DMS79 treated with DMSO at 0.1 percent for 48 hours (cell line): ENCODE measurements at regions not wholly inside any gene's neighbourhood (a gene's known extent, or its start where the extent isn't known, plus 50 kb on each side); places are given as distances from the start of the nearest gene placed in this dataset.
"Not testable (repeated sequence)": the region's sequence is repeated elsewhere in the genome, so short reads cannot be mapped to it uniquely, and the experiment has no call there.

Experiments
- DNase-seq: peaks from one replicate; lab custom pipeline; 2025; lab: John Stamatoyannopoulos, UW

- no peak for DNase-seq
Observed at GRCh38 chr18:76018210-76018609, 476.8 kb downstream of the ZNF516 start.

- DNase-seq, result no peak
Observed at GRCh38 chr18:76013057-76013456, 482.0 kb downstream of the ZNF516 start.

GRCh38 chr18:76005632-76006208 is 489.3 kb downstream of the ZNF516 start:
- no peak for DNase-seq

GRCh38 chr18:75987913-75988312 is 507.1 kb downstream of the ZNF516 start:
- not testable (repeated sequence) for DNase-seq

GRCh38 chr18:75984853-75985252 is 510.2 kb downstream of the ZNF516 start:
- no peak for DNase-seq

GRCh38 chr18:75981102-75981501 is 513.9 kb downstream of the ZNF516 start:
- no peak for DNase-seq

GRCh38 chr18:75977081-75977480 is 518.0 kb downstream of the ZNF516 start:
- no peak for DNase-seq

GRCh38 chr18:75970212-75970611 is 524.8 kb downstream of the ZNF516 start:
- no peak for DNase-seq

- DNase-seq, result no peak
Observed at GRCh38 chr18:75966431-75966830, 528.6 kb downstream of the ZNF516 start.

GRCh38 chr18:75962036-75962572 is 532.9 kb downstream of the ZNF516 start:
- no peak for DNase-seq

GRCh38 chr18:75960356-75960755 is 532.9 kb upstream of the SMIM21 start:
- DNase-seq, result not testable (repeated sequence)

GRCh38 chr18:75959150-75959549 is 531.6 kb upstream of the SMIM21 start:
- DNase-seq, result no peak

GRCh38 chr18:75958683-75959082 is 531.2 kb upstream of the SMIM21 start:
- DNase-seq, result no peak

- no peak for DNase-seq
Observed at GRCh38 chr18:75945265-75945933, 517.9 kb upstream of the SMIM21 start.

- DNase-seq, result no peak
Observed at GRCh38 chr18:75937306-75937705, 509.8 kb upstream of the SMIM21 start.

GRCh38 chr18:75936862-75937261 is 509.4 kb upstream of the SMIM21 start:
- no peak for DNase-seq

GRCh38 chr18:75931079-75931478 is 503.6 kb upstream of the SMIM21 start:
- DNase-seq, result no peak

- DNase-seq, result no peak
Observed at GRCh38 chr18:75928706-75929105, 501.2 kb upstream of the SMIM21 start.

GRCh38 chr18:75927791-75928190 is 500.3 kb upstream of the SMIM21 start:
- no peak for DNase-seq

- DNase-seq, result no peak
Observed at GRCh38 chr18:75926811-75927210, 499.3 kb upstream of the SMIM21 start.

- no peak for DNase-seq
Observed at GRCh38 chr18:75923169-75923568, 495.7 kb upstream of the SMIM21 start.

GRCh38 chr18:75916624-75916982 is 489.1 kb upstream of the SMIM21 start:
- no peak for DNase-seq

GRCh38 chr18:75915941-75916623 is 488.6 kb upstream of the SMIM21 start:
- DNase-seq, result peak; percentile 1
